Keratinocyte (primary cell): ENCODE measurements at regions not wholly inside any gene's neighbourhood (a gene's known extent, or its start where the extent isn't known, plus 50 kb on each side); places are given as distances from the start of the nearest gene placed in this dataset.

ENCODE experiments used
- DNase-seq: peaks from one replicate; pipeline ENCODE4 v3.0.0-alpha.2; 2011; ENCODE audit warnings: low read depth, missing footprints, low spot score
- FAIRE-seq: peaks from 2 replicates; lab custom pipeline; 2011; peaks lifted over from hg19 to GRCh38; lab: Jason Lieb, UNC
- H2AFZ ChIP-seq: 2 replicates; pipeline ENCODE4 v1.6.0; 2012; ENCODE audit warnings: low read length, control low read depth, inconsistent platforms; ENCODE audit not compliant: control insufficient read depth
- H3K27ac ChIP-seq: 2 replicates; pipeline ENCODE4 v1.5.1; 2011; ENCODE audit warnings: low read length; ENCODE audit not compliant: control insufficient read depth, insufficient read depth
- H3K27me3 ChIP-seq: 3 replicates; pipeline ENCODE4 v1.6.0; 2011; ENCODE audit warnings: low read length; ENCODE audit not compliant: control insufficient read depth, insufficient read depth; ENCODE audit errors: extremely low read depth
- H3K36me3 ChIP-seq, 2 experiments: 2 replicates in 1 of 2; 3 replicates in 1 of 2; pipeline ENCODE4 v1.5.1; 2011; ENCODE audit warnings: low read length in 2 of 2, mild to moderate bottlenecking in 1 of 2; ENCODE audit not compliant: control insufficient read depth in 2 of 2, insufficient read depth in 2 of 2; ENCODE audit errors: extremely low read depth in 1 of 2
- H3K4me1 ChIP-seq: 3 replicates; pipeline ENCODE4 v1.5.1; 2011; ENCODE audit warnings: low read length; ENCODE audit not compliant: control insufficient read depth, insufficient read depth; ENCODE audit errors: extremely low read depth
- H3K4me2 ChIP-seq: 3 replicates; pipeline ENCODE4 v1.6.0; 2011; ENCODE audit warnings: low read depth, low read length; ENCODE audit not compliant: control insufficient read depth, insufficient read depth; ENCODE audit errors: extremely low read depth
- H3K4me3 ChIP-seq, 3 experiments: fragments of 200-600 bp in 1 of 3; sonication (generic) in 1 of 3; 2 replicates in 2 of 3; 3 replicates in 1 of 3; pipeline ENCODE4 v1.5.1; 2011 to 2016; ENCODE audit warnings: low read length in 3 of 3, mild to moderate bottlenecking in 3 of 3, control low read depth in 2 of 3, inconsistent platforms in 1 of 3, low read depth in 1 of 3, mixed read lengths in 1 of 3, mixed run types in 1 of 3, moderate library complexity in 1 of 3; ENCODE audit not compliant: control insufficient read depth in 2 of 3, insufficient read depth in 2 of 3; ENCODE audit errors: extremely low read depth in 1 of 3
- H3K79me2 ChIP-seq: 2 replicates; pipeline ENCODE4 v1.6.0; 2012; ENCODE audit warnings: low read length; ENCODE audit not compliant: control insufficient read depth, insufficient read depth
- H3K9ac ChIP-seq: 3 replicates; pipeline ENCODE4 v1.6.0; 2011; ENCODE audit warnings: low read length; ENCODE audit not compliant: control insufficient read depth, insufficient read depth; ENCODE audit errors: extremely low read depth
- H3K9me1 ChIP-seq: 3 replicates; pipeline ENCODE4 v1.6.0; 2011; ENCODE audit warnings: low read length; ENCODE audit not compliant: control insufficient read depth, insufficient read depth; ENCODE audit errors: extremely low read depth
- H3K9me3 ChIP-seq: 2 replicates; pipeline ENCODE4 v1.5.1; 2012; ENCODE audit warnings: low read depth, low read length; ENCODE audit not compliant: control insufficient read depth
- H4K20me1 ChIP-seq: 3 replicates; pipeline ENCODE4 v1.6.0; 2011; ENCODE audit warnings: low read length; ENCODE audit not compliant: control insufficient read depth, insufficient read depth; ENCODE audit errors: extremely low read depth
- EZH2 ChIP-seq: IDR thresholded peaks from one replicate; pipeline ENCODE4 v1.6.1; 2012; ENCODE audit warnings: inconsistent platforms, mild to moderate bottlenecking, low read length, moderate library complexity
- dilution Hi-C: fragments of 300-500 bp; cut with MboI; formaldehyde crosslinking; loops from one replicate; pipeline ENCODE4 v1.7.0; 2020; ENCODE audit warnings: low sequenced_read_pairs; ENCODE audit not compliant: extremely low pct_ligation_motif_present
- TF ChIP-seq, protein P1 (sequence below), 3 experiments: IDR thresholded peaks in 1 of 3; conservative IDR thresholded peaks in 1 of 3; optimal IDR thresholded peaks in 1 of 3; 2 replicates in 2 of 3; 3 replicates in 1 of 3; pipeline versions ENCODE3 to v1.5.1; 2011; ENCODE audit warnings: low read length in 3 of 3, mild to moderate bottlenecking in 3 of 3, moderate library complexity in 2 of 3, control low read depth in 1 of 3, inconsistent platforms in 1 of 3; ENCODE audit not compliant: insufficient read depth in 2 of 3; ENCODE audit errors: extremely low read depth in 1 of 3

GRCh38 chr13:57017357-57017756 is 123.4 kb upstream of the PRR20A start:
- H3K36me3 ChIP-seq: no peaks in the 10 kb centered on the region
- H3K27me3 ChIP-seq: no peaks in the 10 kb centered on the region
- H3K9me1 ChIP-seq: no peaks in the 10 kb centered on the region
- no peaks in the 10 kb centered on the region for H4K20me1 ChIP-seq
- no peak overlapping the region for H3K9ac ChIP-seq
- no peak overlapping the region for H3K4me3 ChIP-seq
- no peak overlapping the region for H3K27ac ChIP-seq
- H3K4me1 ChIP-seq: no peaks in the 10 kb centered on the region
- DNase-seq (no peak), FAIRE-seq (no peak)
- no peaks in the 10 kb centered on the region for H3K9me3 ChIP-seq
- no peak overlapping the region for H2AFZ ChIP-seq
- H3K79me2 ChIP-seq: no peaks in the 10 kb centered on the region
- no peak for TF ChIP-seq EZH2
- dilution Hi-C loops: no loop called here
- no peak overlapping the region for H3K4me2 ChIP-seq

DNA sequence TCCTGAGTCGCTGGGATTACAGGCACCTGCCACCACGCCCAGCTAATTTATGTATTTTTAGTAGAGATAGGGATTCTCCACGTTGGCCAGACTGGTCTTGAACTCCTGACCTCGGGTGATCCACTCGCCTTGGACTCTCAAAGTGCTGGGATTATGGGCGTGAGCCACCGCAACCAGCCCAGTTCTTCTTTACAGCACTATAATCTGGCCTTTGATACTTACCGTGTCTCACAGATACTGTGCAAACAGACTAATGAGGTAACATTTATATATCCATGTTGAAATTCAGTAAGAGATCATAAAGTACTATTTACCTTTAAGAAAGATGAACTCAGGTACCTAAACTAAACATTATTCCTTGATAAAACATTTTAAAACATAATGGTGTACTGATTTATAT is 121.8 kb upstream of the PRR20A start:
- DNase-seq (no peak), FAIRE-seq (no peak)
- no peaks in the 10 kb centered on the region for H4K20me1 ChIP-seq
- H3K27me3 ChIP-seq: no peaks in the 10 kb centered on the region
- H3K4me1 ChIP-seq: no peaks in the 10 kb centered on the region
- no peaks in the 10 kb centered on the region for H3K9me3 ChIP-seq
- H3K9me1 ChIP-seq: no peaks in the 10 kb centered on the region
- H3K4me2 ChIP-seq: no peak overlapping the region
- dilution Hi-C loops: no loop called here
- no peaks in the 10 kb centered on the region for H3K36me3 ChIP-seq
- no peak overlapping the region for H3K4me3 ChIP-seq
- no peak for TF ChIP-seq EZH2
- TF ChIP-seq, protein P1, sequence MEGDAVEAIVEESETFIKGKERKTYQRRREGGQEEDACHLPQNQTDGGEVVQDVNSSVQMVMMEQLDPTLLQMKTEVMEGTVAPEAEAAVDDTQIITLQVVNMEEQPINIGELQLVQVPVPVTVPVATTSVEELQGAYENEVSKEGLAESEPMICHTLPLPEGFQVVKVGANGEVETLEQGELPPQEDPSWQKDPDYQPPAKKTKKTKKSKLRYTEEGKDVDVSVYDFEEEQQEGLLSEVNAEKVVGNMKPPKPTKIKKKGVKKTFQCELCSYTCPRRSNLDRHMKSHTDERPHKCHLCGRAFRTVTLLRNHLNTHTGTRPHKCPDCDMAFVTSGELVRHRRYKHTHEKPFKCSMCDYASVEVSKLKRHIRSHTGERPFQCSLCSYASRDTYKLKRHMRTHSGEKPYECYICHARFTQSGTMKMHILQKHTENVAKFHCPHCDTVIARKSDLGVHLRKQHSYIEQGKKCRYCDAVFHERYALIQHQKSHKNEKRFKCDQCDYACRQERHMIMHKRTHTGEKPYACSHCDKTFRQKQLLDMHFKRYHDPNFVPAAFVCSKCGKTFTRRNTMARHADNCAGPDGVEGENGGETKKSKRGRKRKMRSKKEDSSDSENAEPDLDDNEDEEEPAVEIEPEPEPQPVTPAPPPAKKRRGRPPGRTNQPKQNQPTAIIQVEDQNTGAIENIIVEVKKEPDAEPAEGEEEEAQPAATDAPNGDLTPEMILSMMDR (optimal IDR thresholded peaks at IDR 0.05 in 1 of 3, IDR thresholded peaks at IDR 0.05 in 1 of 3, conservative IDR thresholded peaks at IDR 0.05 in 1 of 3; ENCODE audit: extremely low read depth in 1 of 3, insufficient read depth in 2 of 3, low read length in 3 of 3): no peak
- H3K9ac ChIP-seq: no peak overlapping the region
- H3K79me2 ChIP-seq: no peaks in the 10 kb centered on the region
- H2AFZ ChIP-seq: no peak overlapping the region
- no peak overlapping the region for H3K27ac ChIP-seq

DNA sequence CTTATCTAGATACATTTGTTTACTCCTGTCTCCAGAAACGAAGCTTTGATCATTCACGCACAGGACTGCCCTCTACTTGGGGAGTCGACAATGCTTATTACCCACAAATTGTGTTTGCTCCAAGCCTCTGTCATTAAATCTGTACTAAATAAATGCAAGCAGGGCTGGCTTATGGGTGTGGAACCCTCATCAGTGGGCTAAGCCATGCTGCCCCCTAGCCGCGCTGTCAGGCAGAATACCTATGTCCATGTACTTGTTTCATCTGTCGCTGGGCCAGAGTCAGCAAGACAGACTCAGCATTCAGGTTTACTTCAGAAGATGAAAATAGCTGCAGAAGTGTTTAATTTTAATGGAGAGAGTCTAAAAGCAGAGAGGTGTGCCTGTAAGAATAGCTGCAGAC is 110.0 kb upstream of the PRR20A start:
- Histone ChIP-seq H3K79me2 (no peaks in the 10 kb centered on the region), H2AFZ (no peak overlapping the region), H3K4me2 (no peak overlapping the region), H3K36me3 (no peaks in the 10 kb centered on the region), H3K9ac (no peak overlapping the region), H3K27ac (no peak overlapping the region), H3K9me1 (no peaks in the 10 kb centered on the region), H3K4me3 (no peak overlapping the region), H3K9me3 (no peaks in the 10 kb centered on the region), H3K27me3 (no peaks in the 10 kb centered on the region), H4K20me1 (no peaks in the 10 kb centered on the region), H3K4me1 (no peaks in the 10 kb centered on the region)
- FAIRE-seq: no peak
- no peak for TF ChIP-seq EZH2
- TF ChIP-seq, protein P1 (optimal IDR thresholded peaks at IDR 0.05 in 1 of 3, IDR thresholded peaks at IDR 0.05 in 1 of 3, conservative IDR thresholded peaks at IDR 0.05 in 1 of 3; ENCODE audit: extremely low read depth in 1 of 3, insufficient read depth in 2 of 3, low read length in 3 of 3): no peak
- DNase-seq: no peak
- dilution Hi-C loops: no loop called here
